Occipital lobe (tissue), 1 donor: ENCODE measurements at regions not wholly inside any gene's neighbourhood (a gene's known extent, or its start where the extent isn't known, plus 50 kb on each side); places are given as distances from the start of the nearest gene placed in this dataset.

ENCODE experiments used
- DNase-seq: peaks from one replicate; lab custom pipeline; 2025; lab: John Stamatoyannopoulos, UW

- DNase-seq = no peak
Observed at GRCh38 chr3:34179716-34180115, 381.3 kb downstream of the PDCD6IP start.

GRCh38 chr3:34180532-34180931 lies 382.1 kb downstream of the PDCD6IP start:
- DNase-seq = no peak

DNA sequence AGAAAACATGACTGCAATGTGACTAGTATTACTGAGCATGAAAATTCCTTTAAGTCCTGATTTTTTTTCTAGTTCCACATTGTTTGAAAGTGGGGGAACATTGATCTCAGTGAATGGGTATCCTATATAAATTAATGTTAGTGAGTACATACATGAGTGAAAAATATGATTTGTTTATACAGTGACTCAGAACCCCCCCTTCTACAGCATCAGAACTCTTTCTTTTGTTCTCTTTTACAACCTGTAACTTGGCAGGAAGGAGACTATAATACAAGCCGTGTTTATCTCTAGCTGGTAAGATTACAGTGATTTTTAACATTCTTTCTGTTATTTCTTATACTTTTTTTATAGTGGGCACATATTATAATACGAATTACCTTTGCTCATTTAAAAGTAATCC lies 384.7 kb downstream of the PDCD6IP start:
- no peak for DNase-seq

DNA sequence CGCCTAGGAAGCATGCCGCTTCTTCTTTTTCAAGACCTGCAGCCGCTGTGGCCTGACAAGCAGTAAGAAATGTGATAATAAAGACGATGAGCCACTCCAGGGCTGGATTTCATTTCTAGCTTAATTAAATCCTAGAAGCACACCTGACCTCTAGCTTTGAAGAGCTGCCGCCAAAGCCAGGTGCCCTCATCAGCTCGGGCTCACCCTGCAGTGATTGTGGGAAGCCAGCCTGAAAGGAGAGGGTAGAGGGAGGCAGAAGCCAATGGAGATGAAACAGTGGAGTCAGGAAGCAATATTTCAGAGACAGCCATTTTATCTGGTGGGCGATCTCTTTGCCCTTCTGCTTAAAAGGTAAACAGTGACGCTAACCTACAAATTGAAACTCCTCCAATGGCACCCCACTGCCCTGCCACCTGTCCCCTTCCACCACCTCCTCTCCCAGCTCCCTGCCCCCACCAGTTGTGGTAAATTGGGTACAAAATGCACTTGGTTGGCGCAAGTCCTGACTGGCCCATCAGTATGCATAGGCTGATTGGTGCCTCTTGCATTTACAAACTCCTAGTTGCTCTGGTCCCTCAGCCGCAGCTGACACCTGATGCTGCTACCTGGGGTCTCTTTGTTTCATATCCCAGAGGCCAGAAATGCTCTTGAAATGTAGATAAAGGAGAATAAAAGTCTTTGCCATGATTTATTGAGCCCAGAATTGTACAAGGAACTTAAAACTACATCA lies 385.3 kb downstream of the PDCD6IP start:
- no peak for DNase-seq

- DNase-seq = no peak
Observed at GRCh38 chr3:34185301-34185700, 386.9 kb downstream of the PDCD6IP start.

DNA sequence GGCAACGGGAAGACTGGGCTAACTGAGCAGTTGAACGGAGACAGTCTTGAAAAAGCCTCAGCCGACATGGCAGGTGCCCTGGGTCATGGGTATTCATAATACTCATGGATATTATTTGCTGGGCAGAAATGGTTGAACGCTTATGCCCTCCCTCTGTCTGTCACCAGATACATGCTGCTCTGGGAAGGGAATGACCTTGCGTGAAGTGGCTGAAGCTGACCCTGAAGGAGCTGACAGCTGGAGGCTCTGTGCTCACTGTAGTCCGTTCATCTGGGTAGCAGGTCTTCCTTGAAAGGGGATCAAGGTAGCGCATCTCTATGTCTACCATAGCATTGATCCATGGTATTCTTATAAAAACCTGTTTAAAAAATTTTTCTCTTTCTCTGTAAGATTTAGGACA lies 390.7 kb downstream of the PDCD6IP start:
- DNase-seq = no peak

DNA sequence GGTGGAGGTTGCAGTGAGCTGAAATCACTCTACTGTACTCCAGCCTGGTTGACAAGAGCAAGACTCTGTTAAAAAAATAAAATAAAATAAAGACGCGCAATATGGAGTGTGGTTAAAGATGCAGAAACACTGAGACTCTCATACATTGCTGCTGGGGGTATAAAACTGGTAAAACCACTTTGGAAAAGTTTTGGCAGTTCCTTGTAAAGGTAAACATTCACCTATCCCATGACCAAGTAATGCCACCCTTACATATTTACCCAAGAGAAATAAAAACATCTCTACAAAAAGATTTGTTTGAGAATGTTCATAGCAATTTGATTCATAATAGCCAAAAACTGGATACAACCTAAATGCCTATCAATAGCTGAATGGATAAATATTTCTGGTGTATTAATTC lies 398.5 kb downstream of the PDCD6IP start:
- DNase-seq = no peak

GRCh38 chr3:34198309-34198708 lies 399.9 kb downstream of the PDCD6IP start:
- DNase-seq = no peak

- DNase-seq = no peak
Observed at GRCh38 chr3:34200576-34200975, 402.1 kb downstream of the PDCD6IP start.

DNA sequence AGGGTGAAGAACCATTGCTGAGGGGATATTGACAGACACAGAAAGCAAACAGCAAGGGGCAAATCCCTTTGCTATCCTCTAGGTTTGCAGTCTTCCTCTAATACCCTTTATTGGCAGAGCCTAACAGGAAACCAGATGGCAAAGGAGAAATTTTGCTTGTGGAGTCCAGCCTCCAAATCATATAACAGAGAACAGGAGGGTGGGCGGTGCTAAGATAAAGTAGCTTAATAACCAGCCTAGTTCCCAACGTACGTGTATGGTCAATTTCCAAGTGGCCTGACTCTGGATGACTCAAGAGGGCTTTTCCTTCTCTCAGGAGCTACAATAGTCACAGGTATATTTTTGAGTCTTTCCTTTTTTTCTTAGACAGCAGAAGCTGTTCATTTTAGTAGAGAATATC lies 404.5 kb downstream of the PDCD6IP start:
- no peak for DNase-seq

DNA sequence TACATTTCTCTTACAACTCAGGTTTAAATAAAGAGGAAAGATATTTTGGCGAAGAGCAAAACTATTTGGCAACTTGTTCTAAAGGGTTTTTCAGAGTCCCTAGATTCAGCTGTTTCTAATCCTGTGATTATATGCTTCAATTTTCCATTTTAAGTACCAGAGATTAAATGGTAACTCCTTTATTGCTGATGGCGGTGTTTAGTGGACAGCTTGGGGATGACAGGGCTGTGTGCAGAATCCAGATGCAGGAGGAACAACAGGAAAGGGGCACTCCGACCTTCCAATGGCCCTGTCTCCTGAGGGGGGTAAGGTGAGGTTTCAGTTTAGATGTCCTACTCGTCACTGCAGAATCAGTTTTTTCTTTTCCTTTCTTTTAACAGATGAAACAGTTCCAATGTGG lies 405.0 kb downstream of the PDCD6IP start:
- DNase-seq = no peak

DNA sequence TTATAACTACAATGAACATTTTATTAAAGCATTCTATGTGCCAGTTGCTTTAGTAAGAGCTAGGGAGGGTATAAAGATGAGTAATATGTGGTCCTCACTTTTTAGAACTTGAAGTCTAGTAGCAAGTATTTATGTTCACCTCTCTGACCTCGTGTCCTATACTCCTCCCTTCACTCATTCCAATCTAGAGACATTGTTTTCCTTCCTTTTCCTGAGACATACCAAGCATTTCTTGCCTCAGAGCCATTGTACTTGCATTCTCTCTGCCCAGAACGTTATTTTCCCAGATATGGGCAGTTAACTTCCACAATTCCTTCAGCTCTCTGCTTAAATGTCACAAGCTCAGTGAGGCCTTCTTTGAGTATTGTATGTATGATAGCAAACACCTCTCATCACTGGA lies 408.6 kb downstream of the PDCD6IP start:
- DNase-seq = no peak

- DNase-seq = no peak
Observed at GRCh38 chr3:34207806-34208205, 409.4 kb downstream of the PDCD6IP start.

DNA sequence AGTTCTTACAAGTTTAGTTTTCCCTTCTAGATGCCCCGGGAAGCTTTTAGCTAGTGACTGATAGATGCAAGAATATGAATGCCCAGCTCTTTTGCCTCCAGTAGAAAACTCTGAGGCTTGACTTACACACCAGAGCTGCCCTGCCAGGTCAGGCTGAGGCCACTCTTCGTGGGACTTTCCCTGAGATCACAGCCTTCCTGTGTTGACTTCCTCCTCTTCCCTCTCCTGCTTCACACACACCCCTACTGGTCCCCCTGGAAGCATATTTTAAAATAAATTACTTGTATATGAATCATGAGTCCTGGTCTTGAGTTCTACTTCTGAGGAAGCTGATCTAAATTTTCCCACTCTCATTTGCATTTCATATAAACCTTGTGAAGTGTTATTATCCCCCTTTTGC lies 413.7 kb downstream of the PDCD6IP start:
- DNase-seq = no peak

DNA sequence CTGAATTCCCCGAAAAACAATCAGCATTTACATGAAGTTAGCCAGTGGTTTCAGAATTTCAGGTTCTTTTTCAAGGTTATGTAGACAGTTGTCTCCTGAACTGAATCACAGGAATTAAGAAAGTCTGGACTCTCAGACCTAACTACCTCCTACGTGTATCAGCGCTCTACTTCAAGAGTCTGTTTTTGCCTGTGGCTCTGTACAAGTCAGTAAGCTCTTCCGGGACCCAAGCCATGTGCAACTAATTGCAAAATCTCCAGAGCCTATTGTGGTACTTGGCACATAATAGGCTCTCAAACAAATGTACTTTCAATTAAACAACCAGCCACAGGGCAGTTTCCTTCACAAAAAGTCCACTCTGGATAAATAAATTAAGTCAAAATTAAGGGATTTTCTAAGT lies 414.2 kb downstream of the PDCD6IP start:
- peak; percentile 19 for DNase-seq

DNA sequence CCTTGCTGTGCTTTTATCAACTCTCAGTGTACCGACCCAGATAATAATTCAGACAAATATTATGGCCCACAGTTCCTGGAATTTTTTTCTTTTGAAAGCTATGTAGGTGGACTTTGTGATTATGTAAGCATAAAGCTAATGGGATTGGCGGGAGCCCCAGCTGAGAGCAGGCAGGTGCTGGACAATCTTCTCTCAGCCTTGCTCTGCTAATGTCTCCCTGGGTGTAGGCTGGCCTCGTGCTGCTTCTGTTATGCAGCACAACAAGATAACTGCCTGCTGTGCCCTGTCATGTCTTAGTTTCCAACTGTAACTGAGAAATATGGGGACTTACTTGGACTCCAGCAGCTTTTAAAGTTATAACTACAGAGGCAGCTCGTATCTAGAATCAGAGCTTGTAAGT lies 415.0 kb downstream of the PDCD6IP start:
- no peak for DNase-seq

DNA sequence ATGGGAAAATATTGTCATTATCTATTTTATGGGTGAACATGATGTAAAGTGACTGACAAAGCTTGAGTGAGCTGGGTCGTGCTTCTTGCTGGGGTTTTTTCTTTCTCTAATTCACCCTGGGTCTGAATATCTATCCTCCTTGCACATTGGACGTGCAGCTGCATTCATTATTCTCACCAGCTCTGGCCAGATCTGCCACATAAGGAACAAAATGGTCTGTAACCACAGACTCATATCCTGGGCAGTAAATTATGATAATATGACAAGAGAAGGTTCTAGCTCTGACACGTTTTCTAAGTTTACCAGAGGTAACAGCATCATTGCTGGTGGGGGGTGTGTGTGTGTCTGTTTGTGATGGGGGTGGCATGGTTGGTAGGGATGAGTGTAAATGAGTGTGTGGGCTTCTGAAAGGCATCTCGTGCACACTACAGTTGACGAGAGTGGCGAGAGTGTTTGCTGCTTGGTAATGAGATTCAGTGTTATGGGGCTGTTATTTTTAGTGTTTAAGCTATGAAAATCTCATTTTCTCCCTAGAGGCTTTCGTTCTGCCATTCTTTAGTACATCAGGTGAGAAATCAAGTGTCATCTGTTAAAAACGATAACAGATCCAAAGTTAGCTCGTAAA lies 418.4 kb downstream of the PDCD6IP start:
- no peak for DNase-seq

DNA sequence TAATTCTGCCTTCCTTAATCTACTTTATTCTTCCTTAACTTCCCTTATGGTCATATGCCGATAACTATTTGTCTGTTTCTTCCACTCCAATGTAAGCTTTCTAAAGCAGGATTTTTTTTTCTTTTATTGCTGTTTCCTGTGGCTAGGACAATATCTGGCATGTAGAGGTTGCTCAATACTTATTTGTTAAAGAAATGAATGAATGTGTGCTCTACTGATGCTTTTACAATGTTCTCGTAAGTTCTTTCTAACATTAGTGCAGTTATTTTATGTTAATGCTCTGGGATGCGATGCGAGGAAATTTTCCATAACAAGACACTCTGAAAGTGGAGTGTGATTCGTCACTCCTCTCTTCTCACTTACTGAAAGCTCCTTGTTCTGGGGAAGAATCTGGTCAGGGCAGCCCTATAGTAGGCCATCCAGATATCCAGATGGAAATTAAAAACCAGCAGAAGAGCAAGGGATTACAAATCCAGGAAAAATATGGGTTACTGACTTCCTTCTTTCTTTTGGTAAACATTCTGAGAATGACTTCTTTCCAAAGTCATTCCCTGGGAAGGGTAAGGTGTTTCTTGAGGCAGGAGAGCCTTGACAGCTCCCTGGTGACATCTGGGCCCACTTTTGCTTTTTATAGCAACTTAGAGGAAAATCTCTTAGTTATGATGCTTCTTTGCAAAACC lies 420.4 kb downstream of the PDCD6IP start:
- DNase-seq = no peak

GRCh38 chr3:34219556-34219955 lies 421.1 kb downstream of the PDCD6IP start:
- DNase-seq = no peak

DNA sequence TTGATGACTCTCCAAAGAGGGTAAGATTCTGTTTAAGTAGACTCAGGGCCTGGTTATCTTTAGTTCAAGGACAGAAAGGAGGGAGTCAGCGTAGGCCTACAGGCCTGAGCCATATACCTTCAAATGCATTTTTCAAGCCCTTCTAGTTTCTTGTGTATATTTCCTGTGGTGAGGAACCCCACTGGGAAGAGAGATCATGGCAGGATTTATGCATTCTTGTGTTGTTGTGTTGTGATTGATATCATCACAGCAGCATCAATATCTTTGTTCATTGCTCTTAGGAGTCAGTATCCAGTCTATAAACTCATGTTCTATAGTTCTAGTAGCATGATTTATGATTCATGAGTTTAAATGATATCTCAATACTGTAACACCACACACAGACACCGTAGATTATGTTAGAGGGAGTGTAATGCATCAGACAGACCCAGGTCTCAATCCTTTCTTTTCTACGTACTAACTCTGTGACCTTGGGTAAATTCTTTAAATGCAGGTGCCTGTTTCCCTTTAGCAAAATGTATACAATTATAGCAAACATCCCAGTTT lies 427.5 kb downstream of the PDCD6IP start:
- no peak for DNase-seq

DNA sequence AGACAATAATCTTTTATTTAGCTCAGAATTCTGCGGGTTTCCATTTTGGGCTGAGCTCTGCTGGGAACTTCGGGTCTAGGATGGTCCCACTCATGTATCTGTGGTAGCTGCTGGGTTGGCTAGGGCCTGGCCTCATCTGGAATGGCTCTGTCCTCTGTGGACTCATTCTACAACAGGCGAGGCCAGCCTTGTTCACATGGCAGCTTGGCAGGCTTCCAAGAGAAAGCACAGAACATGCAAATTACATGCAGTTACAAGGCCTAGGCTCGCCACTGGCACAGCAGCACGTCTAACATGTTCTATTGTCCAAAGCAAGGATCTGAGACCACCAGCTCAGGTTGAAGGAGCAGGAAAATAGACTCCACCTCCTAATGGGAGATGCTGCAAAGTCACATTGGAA lies 431.4 kb downstream of the PDCD6IP start:
- DNase-seq = no peak

GRCh38 chr3:34235096-34235495 lies 436.7 kb downstream of the PDCD6IP start:
- no peak for DNase-seq

DNA sequence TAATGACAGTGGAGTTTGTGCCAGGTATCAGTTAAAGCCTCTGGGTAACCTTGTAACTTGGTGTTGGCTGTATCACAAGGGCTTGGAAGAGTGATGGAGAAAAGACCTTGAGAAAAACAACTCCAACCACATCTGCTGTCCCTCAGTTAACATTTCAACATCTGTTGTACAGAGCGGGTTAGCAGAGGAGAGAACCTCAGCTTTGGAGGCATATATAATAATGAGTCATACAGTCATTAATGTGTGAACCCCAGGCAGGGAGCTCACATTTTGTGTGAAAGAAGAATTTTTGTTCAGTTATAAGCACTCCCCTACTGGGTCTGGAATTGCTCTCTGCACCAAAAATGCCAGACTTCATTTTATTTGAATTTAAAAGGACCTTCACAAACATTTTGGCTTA lies 439.5 kb downstream of the PDCD6IP start:
- no peak for DNase-seq
